ENCODE measurements at regions not wholly inside any gene's neighbourhood (a gene's known extent, or its start where the extent isn't known, plus 50 kb on each side); places are given as distances from the start of the nearest gene placed in this dataset.

GRCh38 chr3:127451321-127451720, 139.2 kb downstream of the TPRA1 start:
- intact Hi-C loops (cut with DNase I; ENCODE audit: low total_unique reads) = loop anchor here (10.0 kb wide), 1 partner anchor 777 kb away; no protein-coding TSS in a partner anchor
- Histone ChIP-seq H3K36me3 (ENCODE audit: low read depth, missing control alignments) (no peaks in the 10 kb centered on the region), H3K9me3 (no peaks in the 10 kb centered on the region), H3K4me1 (peaks cover 7% of the 10 kb centered on the region), H3K27ac (no peak overlapping the region), H3K27me3 (no peaks in the 10 kb centered on the region), H3K4me3 (no peak overlapping the region)
- DNase-seq = no peak
- WGBS, 2 donors = 87 to 93% methylated on average over 4 of the region's 4 CpGs
- TF ChIP-seq POLR2A (IDR thresholded peaks at IDR 0.05) (no peak), CTCF (IDR thresholded peaks at IDR 0.05) (no peak)

GRCh38 chr3:127450331-127450730, 140.2 kb downstream of the TPRA1 start:
- no peaks in the 10 kb centered on the region for H3K36me3 ChIP-seq (ENCODE audit: low read depth, missing control alignments)
- H3K4me1 ChIP-seq = peaks cover under 1% of the 10 kb centered on the region
- DNase-seq = no peak
- WGBS, 2 donors = 82 to 83% methylated on average over 4 to 8 of the region's 8 CpGs
- no peaks in the 10 kb centered on the region for H3K9me3 ChIP-seq
- H3K4me3 ChIP-seq = no peak overlapping the region
- TF ChIP-seq CTCF (IDR thresholded peaks at IDR 0.05) = no peak
- no peak for TF ChIP-seq POLR2A (IDR thresholded peaks at IDR 0.05)
- H3K27me3 ChIP-seq = no peaks in the 10 kb centered on the region
- intact Hi-C loops (cut with DNase I; ENCODE audit: low total_unique reads) = loop anchor here (10.0 kb wide), 1 partner anchor 776 kb away; no protein-coding TSS in a partner anchor
- no peak overlapping the region for H3K27ac ChIP-seq

GRCh38 chr3:127449486-127450212, 140.9 kb downstream of the TPRA1 start:
- H3K4me3 ChIP-seq = no peak overlapping the region
- no peak for DNase-seq
- intact Hi-C loops (cut with DNase I; ENCODE audit: low total_unique reads) = loop anchor here (10.0 kb wide), 1 partner anchor 775 kb away; no protein-coding TSS in a partner anchor
- H3K9me3 ChIP-seq = no peaks in the 10 kb centered on the region
- H3K4me1 ChIP-seq = no peaks in the 10 kb centered on the region
- H3K36me3 ChIP-seq (ENCODE audit: low read depth, missing control alignments) = no peaks in the 10 kb centered on the region
- H3K27ac ChIP-seq = no peak overlapping the region
- no peak for TF ChIP-seq POLR2A (IDR thresholded peaks at IDR 0.05)
- no peak for TF ChIP-seq CTCF (IDR thresholded peaks at IDR 0.05)
- WGBS, 2 donors = 71 to 72% methylated on average over 8 of the region's 8 CpGs
- H3K27me3 ChIP-seq = no peaks in the 10 kb centered on the region

GRCh38 chr3:127448671-127449070, 141.9 kb downstream of the TPRA1 start:
- H3K27me3 ChIP-seq = no peaks in the 10 kb centered on the region
- H3K36me3 ChIP-seq (ENCODE audit: low read depth, missing control alignments) = no peaks in the 10 kb centered on the region
- 64 to 77% methylated on average over 3 of the region's 3 CpGs for WGBS, 2 donors
- intact Hi-C loops (cut with DNase I; ENCODE audit: low total_unique reads) = no loop called here
- TF ChIP-seq POLR2A (IDR thresholded peaks at IDR 0.05) (no peak), CTCF (IDR thresholded peaks at IDR 0.05) (no peak)
- DNase-seq = no peak
- H3K9me3 ChIP-seq = no peaks in the 10 kb centered on the region
- no peak overlapping the region for H3K27ac ChIP-seq
- no peaks in the 10 kb centered on the region for H3K4me1 ChIP-seq
- H3K4me3 ChIP-seq = no peak overlapping the region

GRCh38 chr3:127448161-127448561, 142.4 kb downstream of the TPRA1 start:
- Histone ChIP-seq H3K27ac (no peak overlapping the region), H3K4me1 (no peaks in the 10 kb centered on the region), H3K4me3 (no peak overlapping the region), H3K27me3 (no peaks in the 10 kb centered on the region), H3K36me3 (ENCODE audit: low read depth, missing control alignments) (no peaks in the 10 kb centered on the region), H3K9me3 (no peaks in the 10 kb centered on the region)
- WGBS, 2 donors = 43% methylated on average over 3 of the region's 3 CpGs
- intact Hi-C loops (cut with DNase I; ENCODE audit: low total_unique reads) = no loop called here
- peak; percentile 70 for DNase-seq
- peak in 1 of 3 experiments; percentile 9 for TF ChIP-seq CTCF (IDR thresholded peaks at IDR 0.05)
- no peak for TF ChIP-seq POLR2A (IDR thresholded peaks at IDR 0.05)

Measured in testis (tissue), 2 donors.